ENCODE measurements at regions not wholly inside any gene's neighbourhood (a gene's known extent, or its start where the extent isn't known, plus 50 kb on each side); places are given as distances from the start of the nearest gene placed in this dataset.

GRCh38 chr1:218686258-218686657, 341.1 kb downstream of the TGFB2 start:
- TF ChIP-seq CTCF (IDR thresholded peaks at IDR 0.05; ENCODE audit: insufficient read depth, low read length, poor library complexity, severe bottlenecking) (no peak), EZH2phosphoT487 (conservative IDR thresholded peaks at IDR 0.05; ENCODE audit: low read length) (no peak)
